ENCODE measurements at regions not wholly inside any gene's neighbourhood (a gene's known extent, or its start where the extent isn't known, plus 50 kb on each side); places are given as distances from the start of the nearest gene placed in this dataset.

- Histone ChIP-seq H3F3A (replicated peaks; ENCODE audit: insufficient read depth) (no peaks in the 10 kb centered on the region), H3K79me2 (ENCODE audit: insufficient read depth) (no peaks in the 10 kb centered on the region), H4K20me1 (ENCODE audit: insufficient read depth) (no peaks in the 10 kb centered on the region), H3K27me3 (ENCODE audit: insufficient read depth) (no peaks in the 10 kb centered on the region; the same call in 1 of the 2 replicates), H3K9ac (no peak overlapping the region), H3K4me3 (ENCODE audit: low read depth in 2 of 2, low read length in 1 of 2) (no peak overlapping the region), H2AFZ (ENCODE audit: low read depth) (no peak overlapping the region), H3K36me3 (replicated peaks in 1 of 2; ENCODE audit: control insufficient read depth in 1 of 2, insufficient read depth in 2 of 2, low read length in 1 of 2) (no peaks in the 10 kb centered on the region), H3K9me2 (no peaks in the 10 kb centered on the region), H3K27ac (ENCODE audit: low read depth in 2 of 2, low read length in 1 of 2) (no peak overlapping the region), H3K4me1 (ENCODE audit: control insufficient read depth in 1 of 2, insufficient read depth in 2 of 2, low read depth in 1 of 2, low read length in 1 of 2) (no peaks in the 10 kb centered on the region), H3K4me2 (no peak overlapping the region), H3K9me3 (no peaks in the 10 kb centered on the region)
- WGBS (ENCODE audit: low lambda C conversion rate), result 25% methylated on average over 4 of the region's 4 CpGs
- DNase-seq, result no peak
- POLR2A ChIA-PET, result no interaction called here
- no peak for TF ChIP-seq REST (IDR thresholded peaks at IDR 0.05; ENCODE audit: low read depth, low read length)
- TF ChIP-seq IRF3 (IDR thresholded peaks at IDR 0.05; ENCODE audit: low read depth, low read length), result no peak
- TF ChIP-seq GABPA (IDR thresholded peaks at IDR 0.05; ENCODE audit: low read depth), result no peak
- no peak for TF ChIP-seq TCF12 (IDR thresholded peaks at IDR 0.05)
- TF ChIP-seq EZH2phosphoT487 (IDR thresholded peaks at IDR 0.05; ENCODE audit: borderline replicate concordance, low read depth), result no peak
- TF ChIP-seq MEF2A (IDR thresholded peaks at IDR 0.05; ENCODE audit: borderline replicate concordance, low read depth), result no peak
- no peak for TF ChIP-seq FOXM1 (IDR thresholded peaks at IDR 0.05; ENCODE audit: low read depth)
- no peak for TF ChIP-seq NFIC (IDR thresholded peaks at IDR 0.05; ENCODE audit: borderline replicate concordance)
- no peak for TF ChIP-seq EP300 (IDR thresholded peaks at IDR 0.05; ENCODE audit: borderline replicate concordance in 1 of 2, low read depth in 1 of 2, low read length in 1 of 2)
- TF ChIP-seq CTCF (IDR thresholded peaks at IDR 0.05), result no peak
- TF ChIP-seq RCOR1 (IDR thresholded peaks at IDR 0.05; ENCODE audit: low read length), result no peak
- no peak for TF ChIP-seq SMC3 (IDR thresholded peaks at IDR 0.05; ENCODE audit: low read depth, low read length)
- TF ChIP-seq RFX5 (IDR thresholded peaks at IDR 0.05; ENCODE audit: low read length), result no peak
- no peak for TF ChIP-seq YY1 (IDR thresholded peaks at IDR 0.05; ENCODE audit: low read depth)
- TF ChIP-seq GATA2 (CRISPR knock-in tag; IDR thresholded peaks at IDR 0.05), result no peak
- TF ChIP-seq PBX3 (IDR thresholded peaks at IDR 0.05), result no peak
- no peak for TF ChIP-seq FOSL2 (IDR thresholded peaks at IDR 0.05; ENCODE audit: borderline replicate concordance, low read depth)
- TF ChIP-seq SIN3A (IDR thresholded peaks at IDR 0.05; ENCODE audit: borderline replicate concordance, low read depth, low read length), result no peak
- CTCF ChIA-PET, result interaction anchor here (1.0 kb wide), 1 partner anchor 24 kb away, joined by 3 read pairs; no protein-coding TSS in a partner anchor
These were observed 58.5 kb upstream of the FERD3L start for GRCh38 chr7:19203686-19204085.
